SK-N-SH treated with all-trans-retinoic acid at 6 μM for 48 hours (cell line): ENCODE measurements at regions not wholly inside any gene's neighbourhood (a gene's known extent, or its start where the extent isn't known, plus 50 kb on each side); places are given as distances from the start of the nearest gene placed in this dataset.

Experiments used
- BACH2 ChIP-seq: fragments of 250-450 bp; sonication (Bioruptor Pico); IDR thresholded peaks from 2 replicates; pipeline ENCODE4 v1.9.0; 2021; ENCODE audit warnings: mild to moderate bottlenecking, borderline replicate concordance
- CSDC2 ChIP-seq: fragments of 250-450 bp; sonication (Bioruptor Pico); IDR thresholded peaks from 2 replicates; pipeline ENCODE4 v1.5.0; 2020; ENCODE audit warnings: mild to moderate bottlenecking, moderate library complexity
- RARB ChIP-seq: fragments of 250-450 bp; sonication (Bioruptor Pico); IDR thresholded peaks from 2 replicates; pipeline ENCODE4 v1.8.0; 2021; ENCODE audit warnings: mild to moderate bottlenecking, moderate library complexity
- SNAI2 ChIP-seq: fragments of 250-450 bp; sonication (Bioruptor Pico); IDR thresholded peaks from 2 replicates; pipeline ENCODE4 v1.5.0; 2020; ENCODE audit warnings: mild to moderate bottlenecking, moderate library complexity
- TOX ChIP-seq: fragments of 250-450 bp; sonication (Bioruptor Pico); IDR thresholded peaks from 2 replicates; pipeline ENCODE4 v1.8.0; 2021; ENCODE audit warnings: mild to moderate bottlenecking, moderate library complexity, borderline replicate concordance
- ZC3H10 ChIP-seq: fragments of 250-450 bp; sonication (Bioruptor Pico); IDR thresholded peaks from 2 replicates; pipeline ENCODE4 v1.5.1; 2021; ENCODE audit warnings: mild to moderate bottlenecking, moderate library complexity
- ZFP3 ChIP-seq: fragments of 250-450 bp; sonication (Bioruptor Pico); IDR thresholded peaks from 2 replicates; pipeline ENCODE4 v1.5.0; 2020; ENCODE audit warnings: mild to moderate bottlenecking, moderate library complexity
- ZNF565 ChIP-seq: fragments of 450-650 bp; formaldehyde crosslinking; conservative IDR thresholded peaks from 2 replicates; pipeline ENCODE4 v1.5.0; 2020; ENCODE audit warnings: low read depth, mild to moderate bottlenecking, moderate library complexity
- ZNF8 ChIP-seq: fragments of 450-650 bp; formaldehyde crosslinking; IDR thresholded peaks from 2 replicates; pipeline ENCODE4 v1.5.0; 2020; ENCODE audit warnings: mild to moderate bottlenecking, moderate library complexity
- TF ChIP-seq, protein P1 (sequence below): fragments of 250-450 bp; sonication (Bioruptor Pico); IDR thresholded peaks from 2 replicates; pipeline ENCODE4 v1.8.0; 2020; ENCODE audit warnings: mild to moderate bottlenecking, moderate library complexity, borderline replicate concordance
- TF ChIP-seq, protein P2 (sequence below): fragments of 250-450 bp; sonication (Bioruptor Pico); IDR thresholded peaks from 2 replicates; pipeline ENCODE4 v1.5.1; 2021; ENCODE audit warnings: mild to moderate bottlenecking, moderate library complexity
- TF ChIP-seq, protein P3 (sequence below): fragments of 250-450 bp; sonication (Bioruptor Pico); IDR thresholded peaks from 2 replicates; pipeline ENCODE4 v1.5.0; 2020; ENCODE audit warnings: mild to moderate bottlenecking, moderate library complexity
- TF ChIP-seq, protein P4 (sequence below): fragments of 250-450 bp; sonication (Bioruptor Pico); IDR thresholded peaks from 2 replicates; pipeline ENCODE4 v1.5.1; 2020; ENCODE audit warnings: low read depth, mild to moderate bottlenecking, moderate library complexity

DNA sequence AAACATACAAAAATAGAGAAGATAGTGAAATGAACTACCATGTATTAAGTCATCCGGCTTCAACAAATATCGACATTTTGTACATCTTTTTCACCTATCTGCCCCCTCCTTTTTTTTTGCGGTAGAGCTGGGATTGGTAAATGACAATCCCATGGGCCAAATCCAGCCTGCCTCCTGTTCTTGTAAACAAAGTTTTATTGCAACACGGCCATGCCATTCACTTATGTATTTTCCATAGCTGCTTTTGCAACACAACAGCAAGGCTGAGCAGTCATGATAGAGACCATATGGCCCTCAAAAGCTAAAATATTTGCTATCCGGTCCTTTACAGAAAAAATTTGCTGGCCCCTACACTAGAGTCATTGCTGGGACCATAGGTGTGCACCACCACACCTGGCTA, 58.1 kb upstream of the PLEKHG3 start:
- TF ChIP-seq, protein P1, sequence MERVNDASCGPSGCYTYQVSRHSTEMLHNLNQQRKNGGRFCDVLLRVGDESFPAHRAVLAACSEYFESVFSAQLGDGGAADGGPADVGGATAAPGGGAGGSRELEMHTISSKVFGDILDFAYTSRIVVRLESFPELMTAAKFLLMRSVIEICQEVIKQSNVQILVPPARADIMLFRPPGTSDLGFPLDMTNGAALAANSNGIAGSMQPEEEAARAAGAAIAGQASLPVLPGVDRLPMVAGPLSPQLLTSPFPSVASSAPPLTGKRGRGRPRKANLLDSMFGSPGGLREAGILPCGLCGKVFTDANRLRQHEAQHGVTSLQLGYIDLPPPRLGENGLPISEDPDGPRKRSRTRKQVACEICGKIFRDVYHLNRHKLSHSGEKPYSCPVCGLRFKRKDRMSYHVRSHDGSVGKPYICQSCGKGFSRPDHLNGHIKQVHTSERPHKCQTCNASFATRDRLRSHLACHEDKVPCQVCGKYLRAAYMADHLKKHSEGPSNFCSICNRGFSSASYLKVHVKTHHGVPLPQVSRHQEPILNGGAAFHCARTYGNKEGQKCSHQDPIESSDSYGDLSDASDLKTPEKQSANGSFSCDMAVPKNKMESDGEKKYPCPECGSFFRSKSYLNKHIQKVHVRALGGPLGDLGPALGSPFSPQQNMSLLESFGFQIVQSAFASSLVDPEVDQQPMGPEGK (CRISPR knock-in tag) = no peak
- TF ChIP-seq RARB (CRISPR knock-in tag) = no peak
- TF ChIP-seq CSDC2 (CRISPR knock-in tag) = no peak
- TF ChIP-seq BACH2 (CRISPR knock-in tag) = no peak
- no peak for TF ChIP-seq ZNF8 (CRISPR knock-in tag)
- TF ChIP-seq, protein P2, sequence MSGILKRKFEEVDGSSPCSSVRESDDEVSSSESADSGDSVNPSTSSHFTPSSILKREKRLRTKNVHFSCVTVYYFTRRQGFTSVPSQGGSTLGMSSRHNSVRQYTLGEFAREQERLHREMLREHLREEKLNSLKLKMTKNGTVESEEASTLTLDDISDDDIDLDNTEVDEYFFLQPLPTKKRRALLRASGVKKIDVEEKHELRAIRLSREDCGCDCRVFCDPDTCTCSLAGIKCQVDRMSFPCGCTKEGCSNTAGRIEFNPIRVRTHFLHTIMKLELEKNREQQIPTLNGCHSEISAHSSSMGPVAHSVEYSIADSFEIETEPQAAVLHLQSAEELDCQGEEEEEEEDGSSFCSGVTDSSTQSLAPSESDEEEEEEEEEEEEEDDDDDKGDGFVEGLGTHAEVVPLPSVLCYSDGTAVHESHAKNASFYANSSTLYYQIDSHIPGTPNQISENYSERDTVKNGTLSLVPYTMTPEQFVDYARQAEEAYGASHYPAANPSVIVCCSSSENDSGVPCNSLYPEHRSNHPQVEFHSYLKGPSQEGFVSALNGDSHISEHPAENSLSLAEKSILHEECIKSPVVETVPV = no peak
- TF ChIP-seq, protein P3, sequence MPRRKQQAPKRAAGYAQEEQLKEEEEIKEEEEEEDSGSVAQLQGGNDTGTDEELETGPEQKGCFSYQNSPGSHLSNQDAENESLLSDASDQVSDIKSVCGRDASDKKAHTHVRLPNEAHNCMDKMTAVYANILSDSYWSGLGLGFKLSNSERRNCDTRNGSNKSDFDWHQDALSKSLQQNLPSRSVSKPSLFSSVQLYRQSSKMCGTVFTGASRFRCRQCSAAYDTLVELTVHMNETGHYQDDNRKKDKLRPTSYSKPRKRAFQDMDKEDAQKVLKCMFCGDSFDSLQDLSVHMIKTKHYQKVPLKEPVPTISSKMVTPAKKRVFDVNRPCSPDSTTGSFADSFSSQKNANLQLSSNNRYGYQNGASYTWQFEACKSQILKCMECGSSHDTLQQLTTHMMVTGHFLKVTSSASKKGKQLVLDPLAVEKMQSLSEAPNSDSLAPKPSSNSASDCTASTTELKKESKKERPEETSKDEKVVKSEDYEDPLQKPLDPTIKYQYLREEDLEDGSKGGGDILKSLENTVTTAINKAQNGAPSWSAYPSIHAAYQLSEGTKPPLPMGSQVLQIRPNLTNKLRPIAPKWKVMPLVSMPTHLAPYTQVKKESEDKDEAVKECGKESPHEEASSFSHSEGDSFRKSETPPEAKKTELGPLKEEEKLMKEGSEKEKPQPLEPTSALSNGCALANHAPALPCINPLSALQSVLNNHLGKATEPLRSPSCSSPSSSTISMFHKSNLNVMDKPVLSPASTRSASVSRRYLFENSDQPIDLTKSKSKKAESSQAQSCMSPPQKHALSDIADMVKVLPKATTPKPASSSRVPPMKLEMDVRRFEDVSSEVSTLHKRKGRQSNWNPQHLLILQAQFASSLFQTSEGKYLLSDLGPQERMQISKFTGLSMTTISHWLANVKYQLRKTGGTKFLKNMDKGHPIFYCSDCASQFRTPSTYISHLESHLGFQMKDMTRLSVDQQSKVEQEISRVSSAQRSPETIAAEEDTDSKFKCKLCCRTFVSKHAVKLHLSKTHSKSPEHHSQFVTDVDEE (CRISPR knock-in tag) = no peak
- TF ChIP-seq, protein P4, sequence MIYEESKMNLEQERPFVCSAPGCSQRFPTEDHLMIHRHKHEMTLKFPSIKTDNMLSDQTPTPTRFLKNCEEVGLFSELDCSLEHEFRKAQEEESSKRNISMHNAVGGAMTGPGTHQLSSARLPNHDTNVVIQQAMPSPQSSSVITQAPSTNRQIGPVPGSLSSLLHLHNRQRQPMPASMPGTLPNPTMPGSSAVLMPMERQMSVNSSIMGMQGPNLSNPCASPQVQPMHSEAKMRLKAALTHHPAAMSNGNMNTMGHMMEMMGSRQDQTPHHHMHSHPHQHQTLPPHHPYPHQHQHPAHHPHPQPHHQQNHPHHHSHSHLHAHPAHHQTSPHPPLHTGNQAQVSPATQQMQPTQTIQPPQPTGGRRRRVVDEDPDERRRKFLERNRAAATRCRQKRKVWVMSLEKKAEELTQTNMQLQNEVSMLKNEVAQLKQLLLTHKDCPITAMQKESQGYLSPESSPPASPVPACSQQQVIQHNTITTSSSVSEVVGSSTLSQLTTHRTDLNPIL (CRISPR knock-in tag) = no peak
- no peak for TF ChIP-seq ZNF565 (CRISPR knock-in tag)
- no peak for TF ChIP-seq SNAI2
- no peak for TF ChIP-seq ZFP3 (CRISPR knock-in tag)
- no peak for TF ChIP-seq TOX (CRISPR knock-in tag)
- TF ChIP-seq ZC3H10 (CRISPR knock-in tag) = no peak
